ENCODE measurements at regions not wholly inside any gene's neighbourhood (a gene's known extent, or its start where the extent isn't known, plus 50 kb on each side); places are given as distances from the start of the nearest gene placed in this dataset.
A peak's percentile ranks its signal among the peaks of the same experiment; 100 is the strongest.
"Not testable (repeated sequence)": the region's sequence is repeated elsewhere in the genome, so short reads cannot be mapped to it uniquely, and the experiment has no call there.

DNA sequence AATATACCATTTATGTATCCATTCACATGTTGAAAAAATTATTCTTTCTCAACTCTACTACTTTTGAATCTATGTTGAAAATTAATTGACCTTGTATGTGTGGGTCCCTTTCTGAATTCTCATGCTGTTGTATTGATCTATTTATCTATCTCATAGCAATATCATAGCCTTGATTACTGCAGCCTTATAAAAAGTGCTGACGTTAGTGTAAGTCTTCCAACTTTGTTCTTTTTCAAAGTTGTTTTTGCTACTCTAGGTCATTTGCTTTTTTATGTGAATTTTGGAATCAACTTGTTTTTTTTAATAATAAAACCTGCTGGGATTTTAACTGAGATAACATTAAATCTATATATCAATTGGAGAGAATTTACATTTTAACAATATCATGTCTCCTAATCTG, 52.2 kb upstream of the PAX3 start:
- DNase-seq: no peak

DNA sequence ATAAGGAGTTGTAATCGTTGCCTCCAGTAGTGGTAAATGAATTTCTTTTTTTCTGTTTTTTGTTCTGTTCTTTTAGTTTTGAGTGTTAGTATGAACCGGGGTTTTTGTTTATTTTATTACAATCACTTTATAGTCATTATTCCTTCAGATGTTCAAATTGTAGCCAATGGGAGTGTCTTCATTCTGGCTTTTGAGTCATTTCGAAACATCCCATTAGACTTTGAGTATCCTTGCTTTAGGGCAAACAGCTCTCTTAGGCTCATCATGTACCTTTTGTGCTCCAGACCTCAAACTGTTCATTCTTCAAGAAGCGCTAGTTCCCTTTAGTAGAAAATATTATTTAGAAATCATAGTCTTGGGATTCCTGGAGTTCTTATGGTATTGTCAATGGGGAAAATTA, 54.2 kb upstream of the PAX3 start:
- DNase-seq: no peak

GRCh38 chr2:222353993-222354392, 55.2 kb upstream of the PAX3 start:
- peak; percentile 92 for DNase-seq

DNA sequence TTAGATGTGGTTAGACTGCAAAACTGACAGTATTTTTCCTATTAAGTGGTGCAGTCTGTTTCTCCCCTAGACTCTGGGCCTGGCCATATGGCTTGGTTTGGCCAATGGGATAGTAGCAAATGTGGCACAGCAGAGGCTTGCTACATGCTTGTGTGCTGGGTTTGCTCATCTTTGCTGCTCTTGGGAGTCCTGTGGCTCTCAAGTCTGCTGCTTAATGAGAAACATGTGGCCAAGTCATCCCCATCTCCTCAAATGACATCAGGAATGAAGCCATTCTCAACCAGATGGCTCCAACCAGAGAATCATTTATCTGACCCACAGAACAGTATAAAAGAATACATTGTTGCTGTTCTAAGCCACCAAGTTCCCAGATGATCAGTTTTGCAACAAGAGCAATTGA, 57.1 kb upstream of the PAX3 start:
- DNase-seq: no peak

DNA sequence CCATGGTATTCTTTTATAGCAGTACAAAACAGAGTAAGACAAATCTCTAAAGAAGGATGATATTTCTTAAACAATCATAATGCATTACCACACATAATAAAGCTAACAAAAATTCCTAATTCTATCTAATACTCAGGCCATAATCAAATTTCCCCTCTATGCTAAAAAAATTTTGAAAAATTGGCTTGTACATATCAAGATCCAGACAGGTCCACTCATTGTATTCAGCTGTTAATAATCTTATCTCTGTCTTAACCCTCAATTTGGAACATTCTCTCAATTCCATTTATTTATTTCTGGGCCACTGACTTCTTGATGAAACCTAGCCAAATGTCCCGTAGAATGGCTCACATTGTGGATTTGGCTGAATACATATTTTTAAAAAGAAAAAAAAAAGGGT, 59.1 kb upstream of the PAX3 start:
- DNase-seq: no peak

GRCh38 chr2:222358876-222359275, 60.1 kb upstream of the PAX3 start:
- no peak for DNase-seq

DNA sequence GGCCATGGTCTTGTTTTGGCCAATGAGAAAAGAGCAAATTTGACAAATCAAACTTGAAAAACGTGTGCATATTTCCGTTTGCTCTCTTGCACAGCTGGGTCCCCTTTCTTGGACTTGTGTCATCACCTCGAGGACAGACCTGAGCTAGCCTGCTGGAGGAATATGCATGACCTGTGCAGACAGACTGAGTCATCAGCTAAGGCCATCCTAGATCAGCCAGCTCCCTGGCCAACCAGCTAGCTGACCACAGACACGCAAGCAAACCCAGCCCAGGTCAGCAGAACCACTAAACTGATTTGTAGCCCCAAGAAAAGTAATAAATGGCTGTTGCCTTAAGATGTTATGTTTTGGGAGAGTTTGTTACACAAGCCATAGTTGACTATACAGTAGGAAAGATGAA, 61.3 kb upstream of the PAX3 start:
- DNase-seq: no peak

GRCh38 chr2:222360997-222361396, 62.2 kb upstream of the PAX3 start:
- no peak for DNase-seq

- no peak for DNase-seq
Measured at GRCh38 chr2:222361787-222362186, 62.6 kb upstream of the SGPP2 start.

DNA sequence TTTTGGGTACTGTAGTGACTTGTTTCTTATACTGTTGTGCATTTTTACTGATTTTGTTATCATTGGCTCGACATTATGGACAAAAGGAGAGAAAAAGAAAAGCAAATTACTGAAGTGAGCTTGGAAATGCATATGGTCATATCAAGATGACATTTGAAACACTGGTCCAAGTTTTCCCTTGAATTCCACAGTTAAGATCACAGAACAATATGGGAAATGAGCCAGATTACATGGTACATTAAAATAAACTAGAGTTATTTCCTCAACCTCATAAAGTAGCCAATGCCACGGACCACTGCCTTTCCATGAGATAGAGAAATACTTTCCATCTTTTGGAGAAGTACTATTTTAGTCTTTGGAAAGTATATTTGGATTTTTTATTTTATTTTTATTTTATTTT, 62.0 kb upstream of the SGPP2 start:
- no peak for DNase-seq

DNA sequence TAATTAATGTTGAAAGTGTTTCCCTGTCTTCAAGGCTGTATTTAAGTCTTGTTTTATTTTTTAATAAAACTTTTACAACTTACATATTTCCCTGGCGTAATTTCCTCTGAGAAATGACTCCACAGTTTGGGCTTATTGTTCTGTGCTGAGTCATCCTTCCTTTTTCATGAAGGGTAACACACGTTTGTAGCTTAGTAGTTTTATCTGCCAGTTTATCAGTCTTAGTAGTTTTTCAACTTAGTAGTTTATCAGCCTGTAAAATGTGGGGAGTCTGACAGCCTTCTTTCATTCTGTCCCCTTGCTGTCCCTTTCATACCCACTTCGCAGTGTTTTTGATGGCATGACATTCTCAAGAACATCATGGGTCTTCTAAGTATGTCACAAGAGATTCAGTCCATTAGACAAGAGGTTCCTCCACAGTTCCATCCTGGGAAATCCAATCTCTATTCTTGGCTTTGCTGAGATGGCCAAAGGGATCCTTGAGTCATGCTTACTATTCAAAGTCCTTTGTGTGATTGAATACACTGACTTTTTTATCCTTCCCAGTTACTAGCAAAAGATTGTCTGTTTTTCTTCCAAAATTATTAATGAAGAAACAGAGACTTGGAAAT, 60.0 kb upstream of the SGPP2 start:
- DNase-seq: no peak

- not testable (repeated sequence) for DNase-seq
Measured at GRCh38 chr2:222368280-222368679, 56.1 kb upstream of the SGPP2 start.

GRCh38 chr2:222372993-222373392, 51.4 kb upstream of the SGPP2 start:
- DNase-seq: no peak

Measured in NCI-H1105 treated with DMSO at 0.1 percent for 48 hours (cell line).